ENCODE measurements at regions not wholly inside any gene's neighbourhood (a gene's known extent, or its start where the extent isn't known, plus 50 kb on each side); places are given as distances from the start of the nearest gene placed in this dataset.

DNA sequence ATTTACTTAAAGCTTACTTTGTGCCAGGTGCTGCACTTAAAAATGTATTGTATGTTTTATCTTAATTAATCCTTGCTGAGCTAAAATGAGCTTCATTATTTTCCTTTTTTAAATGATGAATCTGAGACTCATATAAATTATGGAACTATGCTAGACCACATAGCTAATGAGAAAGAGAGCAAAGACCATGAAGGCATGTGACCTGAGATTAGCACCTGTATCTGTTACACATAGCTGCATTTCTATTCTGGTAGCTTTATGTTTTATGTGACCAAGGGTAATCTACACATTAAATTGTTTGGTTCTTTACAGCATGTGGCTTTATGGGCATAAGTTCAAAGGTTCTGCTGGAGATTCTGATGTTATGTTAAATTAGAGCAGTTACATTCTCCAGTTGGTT, 839.1 kb upstream of the SORCS1 start:
- TF ChIP-seq POLR2A (IDR thresholded peaks at IDR 0.05) = no peak
- TF ChIP-seq, protein P1, sequence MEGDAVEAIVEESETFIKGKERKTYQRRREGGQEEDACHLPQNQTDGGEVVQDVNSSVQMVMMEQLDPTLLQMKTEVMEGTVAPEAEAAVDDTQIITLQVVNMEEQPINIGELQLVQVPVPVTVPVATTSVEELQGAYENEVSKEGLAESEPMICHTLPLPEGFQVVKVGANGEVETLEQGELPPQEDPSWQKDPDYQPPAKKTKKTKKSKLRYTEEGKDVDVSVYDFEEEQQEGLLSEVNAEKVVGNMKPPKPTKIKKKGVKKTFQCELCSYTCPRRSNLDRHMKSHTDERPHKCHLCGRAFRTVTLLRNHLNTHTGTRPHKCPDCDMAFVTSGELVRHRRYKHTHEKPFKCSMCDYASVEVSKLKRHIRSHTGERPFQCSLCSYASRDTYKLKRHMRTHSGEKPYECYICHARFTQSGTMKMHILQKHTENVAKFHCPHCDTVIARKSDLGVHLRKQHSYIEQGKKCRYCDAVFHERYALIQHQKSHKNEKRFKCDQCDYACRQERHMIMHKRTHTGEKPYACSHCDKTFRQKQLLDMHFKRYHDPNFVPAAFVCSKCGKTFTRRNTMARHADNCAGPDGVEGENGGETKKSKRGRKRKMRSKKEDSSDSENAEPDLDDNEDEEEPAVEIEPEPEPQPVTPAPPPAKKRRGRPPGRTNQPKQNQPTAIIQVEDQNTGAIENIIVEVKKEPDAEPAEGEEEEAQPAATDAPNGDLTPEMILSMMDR (IDR thresholded peaks at IDR 0.05) = no peak

Measured in testis (tissue), 2 donors.